A549 (cell line): ENCODE measurements at regions not wholly inside any gene's neighbourhood (a gene's known extent, or its start where the extent isn't known, plus 50 kb on each side); places are given as distances from the start of the nearest gene placed in this dataset.

Experiments used
- ATAC-seq, 2 experiments: fragments of 200-7000 bp in 1 of 2; fragments of >200 bp in 1 of 2; cut with Nextera tagmentation in 1 of 2; cut with Tn5 transposase in 1 of 2; 3 replicates each; pipeline versions ENCODE4 v1.8.0 to v1.9.1; 2018 to 2020; ENCODE audit warnings: mild to moderate bottlenecking in 1 of 2, moderate library complexity in 1 of 2
- CTCF ChIA-PET: fragments of 300-600 bp; sonication (Branson Sonifier 250); formaldehyde crosslinking; extraction: SDS; loops from one replicate; lab custom pipeline; 2021; ENCODE audit warnings: antibody characterized with exemption, inconsistent platforms; lab: Yijun Ruan, JAX
- POLR2A ChIA-PET: fragments of 350-600 bp; formaldehyde crosslinking; extraction: SDS; loops from one replicate; lab custom pipeline; 2021; ENCODE audit warnings: antibody characterized with exemption, inconsistent platforms; lab: Yijun Ruan, JAX
- DNase-seq, 2 experiments: peaks; one replicate each; pipeline versions ENCODE4 v3.0.0 to v3.0.0-alpha.2; 2011 to 2016; ENCODE audit warnings: low read depth in 1 of 2, low spot score in 1 of 2
- FAIRE-seq: peaks from 2 replicates; lab custom pipeline; 2011; peaks lifted over from hg19 to GRCh38; lab: Jason Lieb, UNC
- H3K27ac ChIP-seq, 2 experiments: fragments of >200 bp; sonication (Bioruptor Twin); formaldehyde crosslinking; 3 replicates each; pipeline ENCODE4 v1.5.1; 2016 to 2017
- H3K4me1 ChIP-seq: fragments of >200 bp; sonication (Bioruptor Twin); formaldehyde crosslinking; 3 replicates; pipeline ENCODE4 v1.6.1; 2016
- H3K4me2 ChIP-seq: fragments of >200 bp; sonication (Bioruptor Twin); formaldehyde crosslinking; 3 replicates; pipeline ENCODE4 v1.6.1; 2016
- H3K4me3 ChIP-seq: fragments of >200 bp; sonication (Bioruptor Twin); formaldehyde crosslinking; 3 replicates; pipeline ENCODE4 v1.5.1; 2016
- H3K9me3 ChIP-seq: fragments of >200 bp; sonication (Bioruptor Twin); formaldehyde crosslinking; 3 replicates; pipeline ENCODE4 v1.6.1; 2016
- ATOH8 ChIP-seq: fragments of 250-450 bp; sonication (Bioruptor Pico); IDR thresholded peaks from 2 replicates; pipeline ENCODE4 v1.5.0; 2020; ENCODE audit warnings: low read depth, mild to moderate bottlenecking, moderate library complexity
- BHLHE40 ChIP-seq: IDR thresholded peaks from 2 replicates; pipeline ENCODE4 v1.6.1; 2012; ENCODE audit warnings: low read depth, low read length, inconsistent platforms
- CBX2 ChIP-seq: fragments of 200-600 bp; sonication (generic); IDR thresholded peaks from 2 replicates; pipeline ENCODE4 v1.6.1; 2016; ENCODE audit warnings: low read depth, mild to moderate bottlenecking, borderline replicate concordance
- CBX8 ChIP-seq: fragments of 200-600 bp; sonication (generic); IDR thresholded peaks from 2 replicates; pipeline ENCODE4 v1.6.1; 2016
- CEBPB ChIP-seq, 2 experiments: fragments of >200 bp in 1 of 2; sonication (Bioruptor Twin) in 1 of 2; formaldehyde crosslinking in 1 of 2; IDR thresholded peaks; 2 replicates each; pipeline ENCODE4 v1.6.1; 2012 to 2016
- E2F6 ChIP-seq: IDR thresholded peaks from 2 replicates; pipeline ENCODE4 v1.6.1; 2012; ENCODE audit warnings: low read depth, borderline replicate concordance
- EHMT2 ChIP-seq: fragments of 200-600 bp; sonication (generic); IDR thresholded peaks from 2 replicates; pipeline ENCODE4 v1.6.1; 2016; ENCODE audit warnings: antibody characterized with exemption, low read depth, mild to moderate bottlenecking, moderate library complexity
- ESRRA ChIP-seq: fragments of 150-350 bp; IDR thresholded peaks from 2 replicates; pipeline ENCODE4 v1.6.1; 2014; ENCODE audit warnings: mild to moderate bottlenecking, low read length, borderline replicate concordance
- FOSB ChIP-seq: fragments of 250-450 bp; sonication (Bioruptor Pico); IDR thresholded peaks from 2 replicates; pipeline ENCODE4 v1.5.0; 2020; ENCODE audit warnings: mild to moderate bottlenecking, moderate library complexity
- FOSL2 ChIP-seq, 2 experiments: fragments of 450-650 bp in 1 of 2; fragments of >200 bp in 1 of 2; sonication (Bioruptor Twin) in 1 of 2; formaldehyde crosslinking; IDR thresholded peaks; 2 replicates each; pipeline versions ENCODE4 v1.5.0 to v1.6.1; 2016 to 2020; ENCODE audit warnings: mild to moderate bottlenecking in 1 of 2, moderate library complexity in 1 of 2
- GATA3 ChIP-seq: IDR thresholded peaks from 2 replicates; pipeline ENCODE4 v1.6.1; 2012; ENCODE audit warnings: borderline replicate concordance
- HES2 ChIP-seq: fragments of >200 bp; sonication (Bioruptor Twin); formaldehyde crosslinking; IDR thresholded peaks from 2 replicates; pipeline ENCODE4 v1.6.1; 2016
- HEYL ChIP-seq: fragments of 250-450 bp; sonication (Bioruptor Pico); IDR thresholded peaks from 2 replicates; pipeline ENCODE4 v1.8.0; 2021; ENCODE audit warnings: mild to moderate bottlenecking, moderate library complexity
- HOXA7 ChIP-seq: fragments of 250-450 bp; sonication (Bioruptor Pico); IDR thresholded peaks from 2 replicates; pipeline ENCODE4 v1.5.0; 2020; ENCODE audit warnings: mild to moderate bottlenecking, moderate library complexity
- HOXB13 ChIP-seq: fragments of 250-450 bp; sonication (Bioruptor Pico); IDR thresholded peaks from 2 replicates; pipeline ENCODE4 v1.5.0; 2020; ENCODE audit warnings: low read depth, mild to moderate bottlenecking, moderate library complexity
- HOXB5 ChIP-seq: fragments of 250-450 bp; sonication (Bioruptor Pico); IDR thresholded peaks from 2 replicates; pipeline ENCODE4 v1.5.0; 2020; ENCODE audit warnings: mild to moderate bottlenecking, moderate library complexity
- JUN ChIP-seq, 2 experiments: fragments of >200 bp; sonication (Bioruptor Twin); formaldehyde crosslinking; IDR thresholded peaks; 2 replicates in 1 of 2; 3 replicates in 1 of 2; pipeline ENCODE4 v1.6.1; 2016 to 2017
- MAFK ChIP-seq: fragments of 450-650 bp; IDR thresholded peaks from 2 replicates; pipeline ENCODE4 v1.6.1; 2014; ENCODE audit not compliant: partially characterized antibody
- MAZ ChIP-seq: fragments of 150-350 bp; IDR thresholded peaks from 2 replicates; pipeline ENCODE4 v1.6.1; 2014; ENCODE audit warnings: antibody characterized with exemption, low read depth, low read length, borderline replicate concordance
- MYC ChIP-seq: IDR thresholded peaks from 2 replicates; pipeline ENCODE4 v1.6.1; 2012; ENCODE audit warnings: mild to moderate bottlenecking, inconsistent platforms, low read length, improper control_type of control experiment, borderline replicate concordance
- NR3C1 ChIP-seq: fragments of >200 bp; sonication (Bioruptor Twin); formaldehyde crosslinking; IDR thresholded peaks from 3 replicates; pipeline ENCODE4 v1.6.1; 2017
- POLR2A ChIP-seq: IDR thresholded peaks from 2 replicates; pipeline ENCODE4 v1.6.1; 2012; ENCODE audit warnings: mild to moderate bottlenecking, low read length
- POLR2AphosphoS2 ChIP-seq: conservative IDR thresholded peaks from 2 replicates; pipeline ENCODE4 v1.6.1; 2012; ENCODE audit warnings: low read length, improper control_type of control experiment, inconsistent platforms
- RAD21 ChIP-seq, 2 experiments: fragments of >200 bp in 1 of 2; sonication (Bioruptor Twin) in 1 of 2; formaldehyde crosslinking in 1 of 2; IDR thresholded peaks in 1 of 2; conservative IDR thresholded peaks in 1 of 2; 2 replicates in 1 of 2; 3 replicates in 1 of 2; pipeline ENCODE4 v1.6.1; 2012 to 2018; ENCODE audit warnings: inconsistent platforms in 1 of 2
- RARB ChIP-seq: fragments of 250-450 bp; sonication (Bioruptor Pico); IDR thresholded peaks from 2 replicates; pipeline ENCODE4 v1.8.0; 2021; ENCODE audit warnings: mild to moderate bottlenecking, moderate library complexity
- RCOR1 ChIP-seq: fragments of 150-350 bp; IDR thresholded peaks from 2 replicates; pipeline ENCODE4 v1.6.1; 2014; ENCODE audit warnings: antibody characterized with exemption, low read length, low read depth
- REST ChIP-seq: fragments of 200-600 bp; sonication (generic); IDR thresholded peaks from 2 replicates; pipeline ENCODE4 v1.6.1; 2016; ENCODE audit warnings: antibody characterized with exemption, mild to moderate bottlenecking, moderate library complexity
- RNF2 ChIP-seq: fragments of 200-600 bp; sonication (generic); IDR thresholded peaks from 2 replicates; pipeline ENCODE4 v1.6.1; 2016; ENCODE audit warnings: low read depth, mild to moderate bottlenecking, antibody characterized with exemption, moderate library complexity, borderline replicate concordance
- SMC3 ChIP-seq: fragments of >200 bp; sonication (Bioruptor Twin); formaldehyde crosslinking; IDR thresholded peaks from 3 replicates; pipeline ENCODE4 v1.6.1; 2018; ENCODE audit warnings: inconsistent platforms
- SREBF2 ChIP-seq: fragments of 450-650 bp; IDR thresholded peaks from 2 replicates; pipeline ENCODE4 v1.6.1; 2014; ENCODE audit warnings: mild to moderate bottlenecking, moderate library complexity
- TP53 ChIP-seq: fragments of 250-450 bp; sonication (Bioruptor Pico); IDR thresholded peaks from 2 replicates; pipeline ENCODE4 v1.5.0; 2021; ENCODE audit warnings: mild to moderate bottlenecking, moderate library complexity
- USF2 ChIP-seq: fragments of 450-650 bp; IDR thresholded peaks from 2 replicates; pipeline ENCODE4 v1.6.1; 2014; ENCODE audit warnings: antibody characterized with exemption
- ZC3H11A ChIP-seq: fragments of 450-650 bp; IDR thresholded peaks from 2 replicates; pipeline ENCODE4 v1.6.1; 2014; ENCODE audit warnings: antibody characterized with exemption, mild to moderate bottlenecking
- ZFP36 ChIP-seq: fragments of 450-650 bp; IDR thresholded peaks from 2 replicates; pipeline ENCODE4 v1.6.1; 2014; ENCODE audit warnings: borderline replicate concordance; ENCODE audit not compliant: partially characterized antibody
- WGBS: methylation state at CpG from one replicate; pipeline ENCODE4 v1.1.6; 2017; ENCODE audit errors: missing lambda C conversion rate; 5-methylcytosine and 5-hydroxymethylcytosine counted together

- no peak for FAIRE-seq
- POLR2A ChIA-PET, result no interaction called here
- H3K4me3 ChIP-seq, result no peak overlapping the region
- H3K4me1 ChIP-seq, result no peaks in the 10 kb centered on the region
- CTCF ChIA-PET, result no interaction called here
- DNase-seq, result no peak
- no peak overlapping the region for H3K27ac ChIP-seq
- no peak overlapping the region for H3K4me2 ChIP-seq
- no peak for ATAC-seq
- no peaks in the 10 kb centered on the region for H3K9me3 ChIP-seq
- TF ChIP-seq HEYL (CRISPR knock-in tag), result no peak
- no peak for TF ChIP-seq ESRRA
- no peak for TF ChIP-seq CBX8
- no peak for TF ChIP-seq MAZ
- no peak for TF ChIP-seq JUN (IDR thresholded peaks at IDR 0.05)
- TF ChIP-seq RARB (CRISPR knock-in tag), result no peak
- TF ChIP-seq EHMT2, result no peak
- TF ChIP-seq FOSL2 (IDR thresholded peaks at IDR 0.05), result no peak
- no peak for TF ChIP-seq FOSL2 (CRISPR knock-in tag; IDR thresholded peaks at IDR 0.05)
- no peak for TF ChIP-seq USF2
- TF ChIP-seq RAD21 (conservative IDR thresholded peaks at IDR 0.05 in 1 of 2, IDR thresholded peaks at IDR 0.05 in 1 of 2), result no peak
- TF ChIP-seq E2F6, result no peak
- no peak for TF ChIP-seq MYC
- TF ChIP-seq HOXB5 (CRISPR knock-in tag), result no peak
- no peak for TF ChIP-seq REST
- TF ChIP-seq ZC3H11A, result no peak
- no peak for TF ChIP-seq ATOH8 (CRISPR knock-in tag)
- TF ChIP-seq MAFK, result no peak
- no peak for TF ChIP-seq RNF2
- no peak for TF ChIP-seq CEBPB (IDR thresholded peaks at IDR 0.05)
- WGBS, result 22% methylated on average over 5 of the region's 5 CpGs
Observed at GRCh38 chr2:228875152-228875900, 395.8 kb downstream of the PID1 start.

- CTCF ChIA-PET, result no interaction called here
- FAIRE-seq (no peak), DNase-seq (no peak), ATAC-seq (no peak)
- Histone ChIP-seq H3K27ac (no peak overlapping the region), H3K4me3 (no peak overlapping the region), H3K4me1 (no peaks in the 10 kb centered on the region), H3K9me3 (no peaks in the 10 kb centered on the region), H3K4me2 (no peak overlapping the region)
- POLR2A ChIA-PET, result no interaction called here
- WGBS, result under 1% methylated on average over 4 of the region's 4 CpGs
- TF ChIP-seq HOXB13 (CRISPR knock-in tag), result no peak
- no peak for TF ChIP-seq RARB (CRISPR knock-in tag)
- TF ChIP-seq RCOR1, result no peak
- TF ChIP-seq SREBF2, result no peak
- no peak for TF ChIP-seq POLR2AphosphoS2
- no peak for TF ChIP-seq NR3C1
- TF ChIP-seq FOSB, result no peak
- no peak for TF ChIP-seq HOXA7 (CRISPR knock-in tag)
- no peak for TF ChIP-seq TP53 (CRISPR knock-in tag)
- TF ChIP-seq CBX2, result no peak
- TF ChIP-seq GATA3, result no peak
- no peak for TF ChIP-seq HEYL (CRISPR knock-in tag)
- TF ChIP-seq HES2, result no peak
- no peak for TF ChIP-seq FOSL2 (IDR thresholded peaks at IDR 0.05)
- TF ChIP-seq FOSL2 (CRISPR knock-in tag; IDR thresholded peaks at IDR 0.05), result no peak
- TF ChIP-seq SMC3, result no peak
- no peak for TF ChIP-seq POLR2A
- TF ChIP-seq ZFP36, result no peak
- no peak for TF ChIP-seq BHLHE40
Observed at GRCh38 chr2:228871012-228871411, 400.1 kb downstream of the PID1 start.
